G401.6 (cell line): ENCODE measurements at regions not wholly inside any gene's neighbourhood (a gene's known extent, or its start where the extent isn't known, plus 50 kb on each side); places are given as distances from the start of the nearest gene placed in this dataset.
"Not testable (repeated sequence)": the region's sequence is repeated elsewhere in the genome, so short reads cannot be mapped to it uniquely, and the experiment has no call there.

ENCODE experiments used
- FAIRE-seq: peaks from 2 replicates; lab custom pipeline; 2012; peaks lifted over from hg19 to GRCh38; lab: Jason Lieb, UNC

- FAIRE-seq: no peak
These were observed 300.4 kb downstream of the MAN2A1 start for GRCh38 chr5:109989994-109990722.

- no peak for FAIRE-seq
These were observed 301.1 kb downstream of the MAN2A1 start for GRCh38 chr5:109990723-109991359.

GRCh38 chr5:109992264-109992915 lies 302.7 kb downstream of the MAN2A1 start:
- FAIRE-seq: no peak

GRCh38 chr5:109994135-109994534 lies 304.4 kb downstream of the MAN2A1 start:
- FAIRE-seq: no peak

GRCh38 chr5:109996246-109996645 lies 306.5 kb downstream of the MAN2A1 start:
- FAIRE-seq: no peak

- FAIRE-seq: no peak
These were observed 307.4 kb downstream of the MAN2A1 start for GRCh38 chr5:109997161-109997560.

GRCh38 chr5:109998208-109998607 lies 308.5 kb downstream of the MAN2A1 start:
- no peak for FAIRE-seq

- no peak for FAIRE-seq
These were observed 309.0 kb downstream of the MAN2A1 start for GRCh38 chr5:109998726-109999125.

- FAIRE-seq: no peak
These were observed 311.9 kb downstream of the MAN2A1 start for GRCh38 chr5:110001648-110002047.

- no peak for FAIRE-seq
These were observed 312.9 kb downstream of the MAN2A1 start for GRCh38 chr5:110002652-110003051.

GRCh38 chr5:110005907-110006562 lies 316.3 kb downstream of the MAN2A1 start:
- FAIRE-seq: not testable (repeated sequence)

GRCh38 chr5:110007101-110007500 lies 317.4 kb downstream of the MAN2A1 start:
- no peak for FAIRE-seq

- no peak for FAIRE-seq
These were observed 318.4 kb downstream of the MAN2A1 start for GRCh38 chr5:110008131-110008530.

GRCh38 chr5:110012145-110012544 lies 322.4 kb downstream of the MAN2A1 start:
- FAIRE-seq: no peak

- FAIRE-seq: no peak
These were observed 323.3 kb downstream of the MAN2A1 start for GRCh38 chr5:110013017-110013416.

- FAIRE-seq: no peak
These were observed 328.1 kb downstream of the MAN2A1 start for GRCh38 chr5:110017854-110018253.

- no peak for FAIRE-seq
These were observed 328.8 kb downstream of the MAN2A1 start for GRCh38 chr5:110018509-110018908.

GRCh38 chr5:110019119-110019518 lies 329.4 kb downstream of the MAN2A1 start:
- FAIRE-seq: no peak

GRCh38 chr5:110019780-110020179 lies 330.1 kb downstream of the MAN2A1 start:
- FAIRE-seq: no peak

GRCh38 chr5:110021251-110021650 lies 331.5 kb downstream of the MAN2A1 start:
- FAIRE-seq: no peak

GRCh38 chr5:110025160-110025559 lies 335.4 kb downstream of the MAN2A1 start:
- no peak for FAIRE-seq

GRCh38 chr5:110027527-110028322 lies 338.0 kb downstream of the MAN2A1 start:
- no peak for FAIRE-seq
